ENCODE measurements at regions not wholly inside any gene's neighbourhood (a gene's known extent, or its start where the extent isn't known, plus 50 kb on each side); places are given as distances from the start of the nearest gene placed in this dataset.

- no peak for DNase-seq (ENCODE audit: low read depth)
These were observed 115.8 kb upstream of the SERTAD2 start for GRCh38 chr2:64769392-64770044.

DNA sequence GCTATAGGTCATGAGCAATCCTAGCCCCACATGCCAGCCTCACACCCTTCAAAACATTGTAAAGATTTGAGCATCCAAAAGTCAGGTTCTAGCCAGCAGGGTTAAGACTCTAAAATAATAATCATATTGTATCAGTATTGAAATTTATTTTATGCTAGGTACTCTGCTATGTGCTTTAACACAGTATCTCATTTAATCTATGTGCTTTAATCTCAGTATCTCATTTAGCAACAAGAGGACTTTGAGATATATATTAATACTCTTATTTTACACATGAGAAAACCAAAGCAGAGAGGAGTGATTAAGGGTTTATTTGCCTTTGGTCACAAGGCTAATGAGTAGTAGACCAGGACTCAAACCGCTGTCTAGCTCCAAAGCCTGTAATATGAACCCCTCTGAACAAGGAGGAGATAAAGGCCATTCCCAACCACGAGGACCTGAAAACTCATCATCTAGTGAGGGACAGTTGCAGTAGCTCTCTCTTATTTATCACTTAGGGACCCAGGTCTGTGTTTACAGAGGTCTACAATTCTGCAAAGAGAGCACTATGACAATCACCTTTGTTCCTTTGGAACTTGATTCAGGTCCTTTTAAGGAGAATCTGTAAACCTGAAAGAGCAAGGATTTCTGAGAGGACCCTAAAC is 116.5 kb upstream of the SERTAD2 start:
- no peak for DNase-seq (ENCODE audit: low read depth)

- no peak for DNase-seq (ENCODE audit: low read depth)
These were observed 117.1 kb upstream of the SERTAD2 start for GRCh38 chr2:64770781-64771334.

GRCh38 chr2:64771737-64772136 is 118.0 kb upstream of the SERTAD2 start:
- DNase-seq (ENCODE audit: low read depth) = no peak

DNA sequence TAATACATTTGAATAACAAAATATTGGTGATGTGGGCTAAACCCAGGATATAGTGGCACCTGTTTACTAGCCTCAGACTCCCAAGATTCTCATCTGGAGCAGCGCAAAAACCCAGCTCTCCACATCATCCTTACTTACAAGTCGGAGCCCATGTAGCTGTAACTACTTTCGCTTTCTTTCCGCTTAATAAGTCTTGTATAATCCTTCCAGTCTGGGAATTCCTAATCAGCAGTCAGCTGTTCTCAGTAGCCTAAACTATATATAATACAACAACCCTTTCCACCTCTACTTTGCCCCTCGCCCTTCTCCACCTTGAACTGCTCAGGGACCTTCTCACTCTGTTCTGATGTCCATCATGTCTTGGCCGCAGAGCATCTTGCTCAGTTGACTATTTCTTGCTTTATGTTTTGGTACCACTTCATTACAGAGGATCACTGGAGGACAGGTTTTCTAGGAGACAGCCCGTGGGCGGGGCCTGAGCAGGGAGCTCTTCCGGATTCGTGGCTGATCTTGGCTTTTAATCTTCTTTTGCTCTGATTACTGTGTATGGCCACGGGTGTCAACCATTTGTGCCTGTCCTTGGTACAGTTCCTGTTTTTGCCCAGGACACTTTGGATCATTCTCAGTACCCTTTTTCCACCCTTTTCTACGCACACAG is 119.9 kb upstream of the SERTAD2 start:
- DNase-seq (ENCODE audit: low read depth) = no peak

DNA sequence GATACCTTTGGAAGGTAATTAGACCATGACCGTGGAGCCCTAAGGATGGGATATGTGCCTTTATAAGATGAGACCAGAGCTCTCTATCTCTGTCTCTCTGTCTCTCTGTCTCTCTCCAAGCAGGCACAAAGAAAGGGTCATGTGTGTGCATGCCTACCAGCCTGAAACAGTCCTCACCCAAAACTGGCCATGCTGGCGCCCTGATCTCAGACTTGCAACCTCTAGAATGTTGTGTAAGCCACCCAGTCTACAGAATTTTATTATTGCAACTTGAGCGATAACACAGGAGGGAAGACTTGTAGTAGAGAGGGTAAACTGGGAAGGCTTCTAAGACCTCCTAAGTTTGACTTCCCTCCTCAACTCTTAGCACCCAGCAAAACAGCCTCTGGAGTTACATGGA is 124.1 kb upstream of the SERTAD2 start:
- no peak for DNase-seq (ENCODE audit: low read depth)

GRCh38 chr2:64779117-64779690 is 125.5 kb upstream of the SERTAD2 start:
- DNase-seq (ENCODE audit: low read depth) = no peak

DNA sequence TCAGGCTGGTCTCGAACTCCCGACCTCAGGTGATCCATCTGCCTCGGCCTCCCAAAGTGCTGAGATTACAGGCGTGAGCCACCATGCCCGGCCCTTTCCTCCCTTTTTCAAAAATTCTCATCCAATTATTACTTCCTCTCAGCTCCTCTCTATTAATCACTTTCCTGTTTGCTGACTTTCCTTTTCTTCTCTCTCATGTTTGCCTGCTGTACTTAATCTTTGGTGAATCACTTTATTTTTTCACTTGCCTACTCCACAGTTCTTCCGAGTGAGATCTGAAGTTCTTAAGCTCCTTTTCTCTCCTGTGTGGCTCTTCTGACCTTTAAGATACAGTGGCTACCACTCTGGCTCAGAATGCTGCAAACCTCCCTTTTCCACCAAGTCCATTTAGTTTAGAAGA is 126.3 kb upstream of the SERTAD2 start:
- DNase-seq (ENCODE audit: low read depth) = no peak

DNA sequence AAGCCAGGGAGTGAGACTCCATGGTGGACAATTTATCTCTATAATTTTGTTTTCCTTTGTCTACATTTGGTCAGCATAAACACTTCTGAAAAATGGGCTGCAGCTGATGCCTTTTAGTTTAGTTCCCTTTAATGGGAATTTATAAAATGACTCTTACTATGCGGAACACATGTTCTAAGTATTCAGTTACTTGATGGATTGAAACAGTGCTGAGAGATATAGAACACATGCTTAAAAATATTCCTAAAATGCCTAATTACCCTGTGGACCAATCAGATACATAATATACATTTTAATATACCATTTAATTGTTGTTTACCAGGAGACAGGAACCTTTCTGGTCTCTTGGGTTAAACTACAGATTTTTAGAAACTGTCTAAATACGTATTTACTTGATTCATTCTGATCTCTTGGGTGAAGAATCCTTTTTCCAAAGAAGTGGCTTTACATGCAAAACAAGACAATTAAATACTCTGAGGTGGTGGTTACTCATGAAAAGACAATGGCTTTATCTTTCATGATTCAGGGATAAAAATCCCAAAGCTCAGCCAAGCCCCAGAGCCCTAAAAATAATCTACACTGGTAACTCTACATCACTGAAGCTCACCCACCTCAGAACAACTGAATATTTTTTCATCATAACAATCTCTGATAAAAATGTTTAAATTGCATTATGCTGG is 128.1 kb upstream of the SERTAD2 start:
- no peak for DNase-seq (ENCODE audit: low read depth)

GRCh38 chr2:64784168-64785061 is 130.7 kb upstream of the SERTAD2 start:
- no peak for DNase-seq (ENCODE audit: low read depth)

- DNase-seq (ENCODE audit: low read depth) = no peak
These were observed 131.5 kb upstream of the SERTAD2 start for GRCh38 chr2:64785245-64785644.

GRCh38 chr2:64786343-64787018 is 132.8 kb upstream of the SERTAD2 start:
- no peak for DNase-seq (ENCODE audit: low read depth)

DNA sequence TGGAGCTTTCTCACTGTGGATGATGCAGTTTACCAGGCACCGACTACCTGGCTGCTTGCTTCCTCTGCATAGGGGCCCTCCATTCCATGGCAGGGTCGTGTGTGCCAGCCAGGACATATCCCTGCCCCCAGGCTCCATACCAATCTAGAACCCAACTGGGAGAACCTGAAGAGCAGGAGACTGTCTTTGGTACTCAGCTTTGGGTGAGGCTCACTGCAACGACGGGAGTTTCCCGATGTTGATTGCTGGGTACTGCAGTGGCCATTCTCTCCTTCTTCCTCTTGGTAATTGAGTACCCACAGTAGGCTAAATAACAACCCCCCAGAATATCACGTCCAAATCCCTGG is 133.3 kb upstream of the SERTAD2 start:
- DNase-seq (ENCODE audit: low read depth) = no peak

- DNase-seq (ENCODE audit: low read depth) = no peak
These were observed 134.0 kb upstream of the SERTAD2 start for GRCh38 chr2:64787698-64788097.

DNA sequence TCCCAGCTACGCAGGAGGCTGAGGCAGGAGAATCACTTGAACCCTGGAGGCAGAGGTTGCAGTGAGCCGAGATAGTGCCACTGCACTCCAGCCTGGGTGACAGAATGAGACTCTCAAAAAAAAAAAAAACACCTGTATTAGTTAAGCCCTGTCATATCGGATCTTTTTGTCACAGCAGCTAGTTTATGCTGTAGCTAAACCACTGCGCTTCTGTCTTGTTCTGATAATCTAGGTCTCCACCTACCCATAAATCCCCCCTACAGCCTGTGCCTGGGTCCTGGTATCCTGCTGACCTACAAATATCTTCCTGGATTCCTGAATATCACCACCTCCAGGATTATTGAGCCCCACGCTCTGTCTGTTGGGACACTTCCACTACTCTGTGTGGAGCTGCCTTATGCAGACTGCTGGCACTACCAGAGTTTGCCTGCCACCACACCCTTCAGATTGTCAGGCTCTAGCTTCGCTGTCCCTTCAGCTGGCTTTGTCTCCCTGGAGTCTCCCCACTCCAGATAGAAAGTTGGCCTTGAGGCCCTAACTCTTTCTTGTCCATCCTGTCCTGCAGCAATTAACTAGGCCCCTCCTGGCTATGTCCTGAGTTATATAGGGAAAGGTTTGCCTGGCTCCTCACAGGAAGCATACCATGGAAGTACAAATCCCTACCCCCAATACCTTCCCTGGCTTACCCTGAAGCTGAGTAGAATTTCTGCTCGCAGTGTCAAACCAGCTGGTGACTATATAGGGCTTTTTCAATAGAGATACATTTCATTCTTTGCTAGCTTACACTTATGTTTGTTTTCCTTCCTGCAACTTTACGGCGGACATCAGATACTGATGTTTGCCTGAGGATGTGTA is 136.0 kb upstream of the SERTAD2 start:
- no peak for DNase-seq (ENCODE audit: low read depth)

- DNase-seq (ENCODE audit: low read depth) = no peak
These were observed 138.6 kb upstream of the SERTAD2 start for GRCh38 chr2:64792300-64792699.

DNA sequence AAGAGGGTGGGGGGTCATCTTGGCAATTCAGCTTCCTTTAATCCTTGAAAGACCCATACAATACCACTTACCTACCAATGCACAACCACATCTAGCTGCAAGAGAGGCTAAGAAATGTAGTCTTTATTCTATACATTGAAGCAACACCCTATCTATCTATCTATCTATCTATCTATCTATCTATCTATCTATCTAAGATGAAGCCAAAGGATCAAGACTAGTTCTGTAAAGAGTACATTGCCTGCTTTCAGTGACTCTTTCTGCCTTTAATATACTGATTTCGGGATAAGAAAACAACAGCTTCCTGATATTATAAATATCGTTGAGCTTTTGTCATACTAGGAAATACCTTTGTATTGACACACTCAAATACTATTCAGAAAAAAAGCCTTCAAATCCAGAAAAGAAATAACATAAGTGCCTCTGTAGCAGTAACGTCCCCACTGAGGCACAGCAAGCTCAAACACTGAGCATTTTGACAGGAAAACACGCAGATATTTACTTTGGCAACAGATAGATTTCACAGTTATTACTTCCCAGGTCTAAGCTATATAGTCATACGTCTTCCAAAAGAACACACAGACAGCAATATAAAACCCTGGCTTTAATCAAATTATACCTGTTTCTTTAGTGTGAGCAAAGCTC is 139.4 kb upstream of the SERTAD2 start:
- DNase-seq (ENCODE audit: low read depth) = no peak

DNA sequence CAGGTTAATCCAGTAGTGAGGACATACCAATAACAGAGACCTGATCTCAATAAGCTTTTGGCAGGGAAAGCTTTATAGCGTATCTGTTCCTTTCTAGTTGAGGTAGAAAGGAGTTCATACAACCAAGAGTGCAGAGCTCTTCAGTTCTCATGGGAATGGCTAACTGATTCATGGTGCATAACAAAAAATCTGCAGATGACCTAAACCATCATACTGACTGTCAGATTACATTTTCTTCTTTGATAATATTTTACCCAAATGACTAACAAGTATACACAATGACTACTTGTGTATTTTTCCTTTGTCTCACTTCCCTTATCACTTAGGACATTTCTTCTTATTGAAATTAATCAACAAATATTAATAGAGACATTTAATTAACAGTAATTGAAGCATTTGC is 140.0 kb upstream of the SERTAD2 start:
- no peak for DNase-seq (ENCODE audit: low read depth)

GRCh38 chr2:64794426-64794995 is 140.8 kb upstream of the SERTAD2 start:
- no peak for DNase-seq (ENCODE audit: low read depth)

Measured in stimulated activated CD8-positive, alpha-beta memory T cell treated with anti-CD3 and anti-CD28 coated beads, Interleukin-4, amount 100 ng/mL, for 24 hours (primary cell).